Ishikawa (cell line): ENCODE measurements at regions not wholly inside any gene's neighbourhood (a gene's known extent, or its start where the extent isn't known, plus 50 kb on each side); places are given as distances from the start of the nearest gene placed in this dataset.
A peak's percentile ranks its signal among the peaks of the same experiment; 100 is the strongest.

Experiments used
- CEBPB ChIP-seq: IDR thresholded peaks from 2 replicates; pipeline ENCODE4 v1.6.1; 2012
- CREB1 ChIP-seq: IDR thresholded peaks from 2 replicates; pipeline ENCODE4 v1.6.1; 2012; ENCODE audit warnings: low read depth
- EGR1 ChIP-seq: IDR thresholded peaks from 2 replicates; pipeline ENCODE4 v1.6.1; 2012
- EP300 ChIP-seq: IDR thresholded peaks from 2 replicates; pipeline ENCODE4 v1.6.1; 2012; ENCODE audit warnings: borderline replicate concordance
- FOXM1 ChIP-seq: IDR thresholded peaks from 2 replicates; pipeline ENCODE4 v1.6.1; 2012; ENCODE audit warnings: low read depth, borderline replicate concordance
- NFIC ChIP-seq: IDR thresholded peaks from 2 replicates; pipeline ENCODE4 v1.6.1; 2012
- RAD21 ChIP-seq: IDR thresholded peaks from 2 replicates; pipeline ENCODE4 v1.6.1; 2012; ENCODE audit warnings: low read depth
- TAF1 ChIP-seq: IDR thresholded peaks from 2 replicates; pipeline ENCODE4 v1.6.1; 2012; ENCODE audit warnings: low read depth, mild to moderate bottlenecking
- TCF12 ChIP-seq: IDR thresholded peaks from 2 replicates; pipeline ENCODE4 v1.6.1; 2012; ENCODE audit warnings: low read depth
- TEAD4 ChIP-seq: IDR thresholded peaks from 2 replicates; pipeline ENCODE4 v1.6.1; 2012
- USF1 ChIP-seq: IDR thresholded peaks from 2 replicates; pipeline ENCODE4 v1.6.1; 2012
- YY1 ChIP-seq: IDR thresholded peaks from 2 replicates; pipeline ENCODE4 v1.6.1; 2012; ENCODE audit warnings: low read depth
- ZBTB7A ChIP-seq: IDR thresholded peaks from 2 replicates; pipeline ENCODE4 v1.6.1; 2012; ENCODE audit warnings: low read depth
- TF ChIP-seq, protein P1 (sequence below): IDR thresholded peaks from 2 replicates; pipeline ENCODE4 v1.6.1; 2012
- TF ChIP-seq, protein P2 (sequence below): IDR thresholded peaks from 2 replicates; pipeline ENCODE4 v1.6.1; 2012; ENCODE audit warnings: low read depth, mild to moderate bottlenecking

GRCh38 chr3:177842743-177843734 lies 645.8 kb upstream of the TBL1XR1 start:
- TF ChIP-seq YY1 (no peak), ZBTB7A (no peak), CEBPB (peak; percentile 72), NFIC (no peak), USF1 (no peak), TEAD4 (no peak)

DNA sequence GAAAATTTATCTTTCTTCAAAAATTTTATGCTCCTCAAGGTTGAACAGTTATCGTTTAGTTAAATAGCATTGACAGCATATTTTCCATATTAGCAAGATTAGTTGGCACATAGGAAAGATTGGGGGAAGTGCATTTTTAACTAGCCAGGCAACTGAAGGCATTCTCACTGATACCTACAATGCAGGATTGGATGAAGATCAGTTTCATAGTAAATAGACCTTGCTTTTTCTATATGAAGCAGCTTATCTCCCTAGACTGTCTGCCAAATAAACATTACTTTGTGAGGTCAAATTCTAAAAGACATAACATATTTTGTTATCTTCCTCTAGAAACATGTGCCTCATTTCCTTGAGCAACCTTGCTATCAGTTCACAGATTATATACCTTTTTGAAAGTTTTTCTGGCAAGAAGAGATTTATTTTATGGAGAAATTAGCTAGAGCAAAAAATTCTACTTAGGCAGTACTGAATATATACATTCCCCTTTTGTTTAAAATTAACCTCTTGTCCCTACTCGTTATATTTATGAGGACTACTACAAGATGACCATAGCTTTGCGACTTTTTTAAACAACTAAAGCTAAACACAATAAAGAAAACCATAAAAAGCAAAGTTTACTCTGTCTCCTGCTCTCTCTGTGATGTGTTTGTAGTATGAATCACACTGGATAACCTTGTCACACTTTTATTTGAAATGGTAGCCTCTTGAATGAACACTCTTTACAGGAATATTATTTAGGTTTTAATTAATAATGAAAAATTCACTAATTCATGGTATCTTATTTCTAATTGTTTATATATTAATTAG lies 654.9 kb upstream of the TBL1XR1 start:
- TF ChIP-seq USF1 (no peak), TAF1 (no peak), CREB1 (no peak), RAD21 (no peak), FOXM1 (no peak), TEAD4 (no peak), YY1 (no peak), EGR1 (no peak), NFIC (no peak)

- TF ChIP-seq CREB1: no peak
Observed at GRCh38 chr3:177855021-177855420, 657.7 kb upstream of the TBL1XR1 start.

DNA sequence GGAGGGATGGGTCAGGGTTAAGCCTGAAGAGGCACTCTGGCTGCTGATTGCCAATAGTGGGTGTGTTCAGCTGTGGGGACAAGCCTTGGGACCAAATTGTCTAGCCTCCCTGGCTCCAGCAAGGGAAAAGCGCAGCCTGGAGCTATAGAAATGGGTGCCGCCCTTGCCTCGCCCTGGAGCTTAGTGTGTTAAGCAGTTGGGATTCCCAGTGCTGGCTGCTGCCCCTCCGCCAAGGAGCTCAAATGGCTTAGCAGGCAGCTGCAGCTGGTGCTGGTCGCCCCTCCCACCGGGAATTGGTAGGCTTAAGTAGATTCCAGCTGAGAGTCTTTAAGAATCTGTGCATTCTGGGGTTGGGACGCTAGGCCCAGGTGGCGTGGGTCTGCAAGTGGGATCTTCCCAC lies 662.9 kb upstream of the TBL1XR1 start:
- TF ChIP-seq ZBTB7A: no peak
- TF ChIP-seq, protein P1, sequence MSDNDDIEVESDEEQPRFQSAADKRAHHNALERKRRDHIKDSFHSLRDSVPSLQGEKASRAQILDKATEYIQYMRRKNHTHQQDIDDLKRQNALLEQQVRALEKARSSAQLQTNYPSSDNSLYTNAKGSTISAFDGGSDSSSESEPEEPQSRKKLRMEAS: no peak
- no peak for TF ChIP-seq EP300
- no peak for TF ChIP-seq USF1
- no peak for TF ChIP-seq YY1
- TF ChIP-seq CEBPB: no peak
- TF ChIP-seq TCF12: no peak
- no peak for TF ChIP-seq TEAD4
- no peak for TF ChIP-seq RAD21
- no peak for TF ChIP-seq CREB1
- TF ChIP-seq EGR1: no peak
- TF ChIP-seq, protein P2, sequence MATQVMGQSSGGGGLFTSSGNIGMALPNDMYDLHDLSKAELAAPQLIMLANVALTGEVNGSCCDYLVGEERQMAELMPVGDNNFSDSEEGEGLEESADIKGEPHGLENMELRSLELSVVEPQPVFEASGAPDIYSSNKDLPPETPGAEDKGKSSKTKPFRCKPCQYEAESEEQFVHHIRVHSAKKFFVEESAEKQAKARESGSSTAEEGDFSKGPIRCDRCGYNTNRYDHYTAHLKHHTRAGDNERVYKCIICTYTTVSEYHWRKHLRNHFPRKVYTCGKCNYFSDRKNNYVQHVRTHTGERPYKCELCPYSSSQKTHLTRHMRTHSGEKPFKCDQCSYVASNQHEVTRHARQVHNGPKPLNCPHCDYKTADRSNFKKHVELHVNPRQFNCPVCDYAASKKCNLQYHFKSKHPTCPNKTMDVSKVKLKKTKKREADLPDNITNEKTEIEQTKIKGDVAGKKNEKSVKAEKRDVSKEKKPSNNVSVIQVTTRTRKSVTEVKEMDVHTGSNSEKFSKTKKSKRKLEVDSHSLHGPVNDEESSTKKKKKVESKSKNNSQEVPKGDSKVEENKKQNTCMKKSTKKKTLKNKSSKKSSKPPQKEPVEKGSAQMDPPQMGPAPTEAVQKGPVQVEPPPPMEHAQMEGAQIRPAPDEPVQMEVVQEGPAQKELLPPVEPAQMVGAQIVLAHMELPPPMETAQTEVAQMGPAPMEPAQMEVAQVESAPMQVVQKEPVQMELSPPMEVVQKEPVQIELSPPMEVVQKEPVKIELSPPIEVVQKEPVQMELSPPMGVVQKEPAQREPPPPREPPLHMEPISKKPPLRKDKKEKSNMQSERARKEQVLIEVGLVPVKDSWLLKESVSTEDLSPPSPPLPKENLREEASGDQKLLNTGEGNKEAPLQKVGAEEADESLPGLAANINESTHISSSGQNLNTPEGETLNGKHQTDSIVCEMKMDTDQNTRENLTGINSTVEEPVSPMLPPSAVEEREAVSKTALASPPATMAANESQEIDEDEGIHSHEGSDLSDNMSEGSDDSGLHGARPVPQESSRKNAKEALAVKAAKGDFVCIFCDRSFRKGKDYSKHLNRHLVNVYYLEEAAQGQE: no peak
- no peak for TF ChIP-seq NFIC
- no peak for TF ChIP-seq TAF1
- TF ChIP-seq FOXM1: no peak

- TF ChIP-seq CREB1 (no peak), EP300 (no peak)
- TF ChIP-seq, protein P2: peak; percentile 66
Observed at GRCh38 chr3:177862962-177863491, 665.7 kb upstream of the TBL1XR1 start.

DNA sequence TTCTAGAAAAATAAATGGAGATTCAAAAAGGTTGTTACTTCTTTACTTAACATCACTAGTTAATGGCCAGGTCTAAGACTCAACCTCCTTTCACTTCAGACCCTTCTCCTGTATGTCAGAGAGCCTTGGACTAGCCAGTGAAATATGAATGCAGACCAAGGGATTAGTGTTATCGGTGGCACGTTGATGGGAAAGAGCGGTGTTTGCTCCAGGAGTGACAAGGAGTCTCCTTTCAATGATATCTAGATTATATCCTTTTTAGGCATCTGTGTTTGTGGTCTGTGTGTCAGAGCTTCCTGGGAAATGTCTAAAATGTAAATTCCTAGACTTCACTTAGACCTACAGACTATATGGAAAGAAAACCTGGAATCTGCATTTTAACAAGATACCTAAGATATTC lies 658.0 kb upstream of the KCNMB2 start:
- TF ChIP-seq, protein P1: no peak
- TF ChIP-seq EGR1: no peak
- no peak for TF ChIP-seq TCF12
- TF ChIP-seq RAD21: no peak
- TF ChIP-seq, protein P2: no peak
- TF ChIP-seq CREB1: no peak
- TF ChIP-seq EP300: no peak
- TF ChIP-seq FOXM1: no peak
- no peak for TF ChIP-seq YY1
